Mesenteric fat pad (tissue), 1 donor: ENCODE measurements at regions not wholly inside any gene's neighbourhood (a gene's known extent, or its start where the extent isn't known, plus 50 kb on each side); places are given as distances from the start of the nearest gene placed in this dataset.

Experiments used
- DNase-seq: peaks from one replicate; pipeline ENCODE4 v3.0.0-alpha.2; 2020; ENCODE audit warnings: low spot score
- donor health status: DM: yes; HTN: yes; CAD: no.

- DNase-seq = no peak
Observed at GRCh38 chr16:80084163-80084562, 456.6 kb upstream of the DYNLRB2 start.

DNA sequence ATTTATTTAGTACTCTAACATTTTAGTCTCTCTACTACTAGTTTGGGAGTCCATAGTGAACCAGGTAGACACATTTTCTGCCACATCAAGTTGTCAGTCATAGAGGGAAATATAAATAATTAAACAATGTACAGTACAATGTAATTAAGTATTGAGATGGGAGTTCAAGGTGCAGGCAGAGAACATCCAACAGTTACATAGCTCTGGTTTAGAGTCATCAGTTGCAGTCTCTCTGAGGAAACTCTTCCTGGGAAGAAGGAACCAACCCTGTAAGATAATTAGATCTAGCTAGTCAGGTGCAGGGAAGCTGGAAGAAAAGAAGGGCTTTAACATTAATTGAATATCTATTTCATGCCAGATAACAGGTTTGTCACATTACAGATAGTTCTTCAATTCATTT, 457.9 kb upstream of the DYNLRB2 start:
- DNase-seq = no peak

DNA sequence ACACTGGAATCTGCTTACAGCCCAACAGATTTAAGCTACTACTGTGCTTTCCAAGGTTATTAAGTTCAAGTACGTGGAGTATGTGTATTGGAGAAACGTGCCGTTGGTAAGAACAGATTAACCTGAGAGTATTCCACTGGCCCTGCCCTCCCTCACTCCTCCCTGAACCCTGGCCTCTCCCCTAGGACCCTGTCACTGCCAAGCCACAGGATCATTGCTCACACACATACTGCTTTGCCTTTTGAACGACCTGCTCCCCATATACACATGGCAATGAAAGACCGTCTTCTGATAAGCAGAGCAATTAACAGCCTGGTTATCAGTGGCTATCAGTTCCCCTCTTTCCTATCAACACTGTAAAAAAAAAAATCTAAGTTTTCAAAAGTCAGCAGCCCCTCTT, 458.9 kb upstream of the DYNLRB2 start:
- no peak for DNase-seq

- no peak for DNase-seq
Observed at GRCh38 chr16:80080287-80080851, 460.4 kb upstream of the DYNLRB2 start.

- no peak for DNase-seq
Observed at GRCh38 chr16:80079072-80079471, 461.7 kb upstream of the DYNLRB2 start.

GRCh38 chr16:80077696-80078095, 463.1 kb upstream of the DYNLRB2 start:
- no peak for DNase-seq

- no peak for DNase-seq
Observed at GRCh38 chr16:80074329-80074728, 466.5 kb upstream of the DYNLRB2 start.

GRCh38 chr16:80071964-80072456, 468.8 kb upstream of the DYNLRB2 start:
- DNase-seq = no peak

DNA sequence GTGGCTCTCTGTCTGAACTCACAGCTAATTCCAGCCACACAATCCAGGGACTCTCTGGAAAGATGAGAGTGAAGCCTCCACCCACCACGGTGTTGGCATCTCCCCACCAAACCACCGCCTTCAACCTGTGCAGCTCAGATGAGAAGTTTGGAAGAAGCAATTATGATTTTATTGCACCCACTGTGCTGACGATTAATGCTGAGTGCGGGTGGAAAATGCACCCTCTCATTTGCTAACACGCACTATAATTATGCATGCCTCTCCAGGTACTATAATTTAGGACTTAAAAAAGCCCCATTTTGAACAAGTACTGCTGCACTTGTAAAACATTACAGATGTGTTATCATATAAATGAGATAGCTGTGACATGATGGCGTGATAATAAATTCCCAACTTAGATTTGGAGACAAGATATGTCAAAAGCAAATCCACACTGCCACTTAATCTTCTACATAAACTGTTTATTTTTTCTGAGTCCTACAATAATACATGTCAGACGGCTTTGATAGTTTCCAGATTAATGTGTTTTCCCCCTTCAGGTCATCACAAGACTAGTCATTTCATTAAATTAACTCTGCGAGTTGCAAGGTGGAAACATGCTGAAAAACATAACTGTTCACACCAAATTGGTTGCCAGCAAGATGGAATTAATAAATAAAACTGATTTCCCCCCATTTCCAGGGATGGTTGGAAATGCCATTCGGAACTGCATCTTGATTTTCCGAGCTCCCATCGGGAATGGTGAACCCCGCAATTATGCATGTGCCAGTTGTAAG, 466.5 kb upstream of the MAF start:
- no peak for DNase-seq

- DNase-seq = no peak
Observed at GRCh38 chr16:80065541-80065940, 465.0 kb upstream of the MAF start.

DNA sequence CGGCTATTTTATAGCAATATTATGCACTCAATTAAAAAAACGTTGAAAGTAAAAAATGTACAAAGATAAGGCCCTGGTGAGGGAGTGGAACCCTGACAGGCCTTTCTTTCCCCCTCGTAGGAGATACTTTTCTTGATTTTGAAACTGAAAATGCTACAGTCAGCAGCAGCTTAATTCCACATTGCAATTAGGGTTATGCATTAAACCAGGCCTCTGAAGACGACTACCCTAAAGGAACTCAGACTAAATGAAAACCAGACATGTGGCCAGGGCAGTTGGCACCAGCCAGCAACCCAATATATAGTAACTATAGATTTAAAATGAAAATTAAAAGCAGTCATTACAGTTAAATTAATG, 463.2 kb upstream of the MAF start:
- DNase-seq = no peak

DNA sequence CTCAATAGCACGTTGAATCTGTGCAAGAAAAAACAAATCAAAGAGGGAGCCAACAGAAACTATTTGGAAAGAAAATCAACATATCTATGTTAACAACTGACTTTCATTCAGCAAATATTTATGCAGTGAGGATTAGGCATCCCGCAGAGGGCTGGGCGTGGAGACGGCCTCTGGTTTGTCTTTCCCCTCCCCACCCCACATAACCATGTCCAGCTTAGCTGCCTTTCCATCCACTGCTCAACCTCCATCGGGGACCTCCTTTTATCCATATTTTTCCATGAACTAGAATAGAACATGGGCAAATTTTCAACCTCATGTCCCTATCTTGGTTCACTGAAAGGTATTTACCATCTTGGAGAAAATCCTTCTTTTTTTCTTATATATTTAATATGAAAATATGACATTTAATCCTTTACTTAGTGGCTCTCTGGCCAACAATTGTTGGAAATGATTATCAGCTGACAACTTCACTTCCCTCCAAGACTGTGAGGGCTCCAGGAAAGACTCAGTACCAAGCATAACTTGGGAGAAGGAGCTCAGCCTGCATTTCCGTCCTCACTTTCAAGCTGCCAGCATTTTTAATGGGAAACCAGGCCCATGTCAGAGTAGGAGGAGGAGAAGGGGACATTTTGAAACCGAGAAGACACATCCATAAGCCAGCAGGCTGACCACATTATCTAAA, 462.6 kb upstream of the MAF start:
- no peak for DNase-seq

DNA sequence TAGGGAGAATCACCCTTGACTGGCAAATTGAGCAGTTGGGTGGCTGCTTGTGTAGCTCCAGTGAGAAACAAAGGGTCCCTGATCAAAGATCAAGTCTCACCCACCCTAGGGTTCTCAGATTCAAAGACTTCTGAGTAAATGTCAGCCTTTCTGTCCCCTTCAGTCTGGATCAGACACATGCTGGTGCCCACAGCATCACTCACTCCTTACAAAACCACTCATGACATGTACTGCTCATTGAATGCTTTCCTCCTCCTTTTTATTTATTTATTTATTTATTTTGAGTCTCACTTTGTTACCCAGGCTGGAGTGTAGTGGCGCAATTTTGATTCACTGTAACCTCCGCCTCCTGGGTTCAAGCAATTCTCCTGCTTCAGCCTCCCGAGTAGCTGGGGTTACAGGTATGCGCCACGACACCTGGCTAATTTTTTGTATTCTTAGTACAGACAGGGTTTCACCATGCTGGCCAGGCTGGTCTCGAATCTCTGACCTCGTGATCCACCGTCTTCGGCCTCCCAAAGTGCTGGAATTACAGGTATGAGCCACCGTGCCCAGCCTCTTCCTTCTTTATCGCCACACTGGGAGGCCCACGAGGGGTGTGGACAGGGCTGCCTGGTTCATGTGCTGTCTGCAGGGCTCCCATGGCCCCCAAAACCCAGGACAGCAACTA, 462.0 kb upstream of the MAF start:
- no peak for DNase-seq

DNA sequence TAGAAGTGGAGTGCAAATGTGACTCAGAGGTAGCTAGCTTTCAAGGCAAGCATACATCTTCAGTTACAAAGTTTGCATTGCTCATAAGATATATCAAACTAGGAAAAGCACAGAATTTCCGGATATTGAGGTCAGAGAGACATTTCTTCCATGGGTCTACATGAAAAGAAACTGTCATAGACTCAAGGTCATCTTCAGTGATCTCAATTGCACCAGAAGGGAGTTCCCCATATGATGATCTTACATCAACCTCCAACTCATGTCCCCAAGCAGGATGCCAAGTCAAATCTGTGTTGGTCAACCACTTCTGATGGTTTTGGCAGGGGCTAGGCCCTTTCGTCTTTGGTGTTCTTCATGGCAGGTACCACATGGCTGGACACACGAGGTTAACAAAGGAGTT, 459.9 kb upstream of the MAF start:
- no peak for DNase-seq

DNA sequence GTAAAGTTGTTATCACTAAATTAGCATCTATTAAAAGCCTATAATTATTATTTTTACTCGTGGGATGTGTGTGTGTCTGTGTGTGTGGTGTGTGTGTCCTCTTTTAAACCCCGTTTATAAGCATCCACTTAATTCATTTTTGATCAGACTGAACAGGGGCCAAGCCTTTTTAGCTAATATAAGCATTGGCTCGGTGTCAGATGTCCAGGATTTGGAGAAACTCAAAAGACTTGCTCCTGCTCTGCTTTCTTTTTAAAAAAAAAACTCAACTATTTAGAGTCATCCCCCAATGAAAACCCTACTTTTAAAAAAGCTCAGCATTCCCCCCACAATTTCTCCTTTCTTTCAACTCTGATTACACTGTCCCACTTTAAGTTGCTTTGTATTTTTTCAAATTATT, 459.3 kb upstream of the MAF start:
- no peak for DNase-seq

DNA sequence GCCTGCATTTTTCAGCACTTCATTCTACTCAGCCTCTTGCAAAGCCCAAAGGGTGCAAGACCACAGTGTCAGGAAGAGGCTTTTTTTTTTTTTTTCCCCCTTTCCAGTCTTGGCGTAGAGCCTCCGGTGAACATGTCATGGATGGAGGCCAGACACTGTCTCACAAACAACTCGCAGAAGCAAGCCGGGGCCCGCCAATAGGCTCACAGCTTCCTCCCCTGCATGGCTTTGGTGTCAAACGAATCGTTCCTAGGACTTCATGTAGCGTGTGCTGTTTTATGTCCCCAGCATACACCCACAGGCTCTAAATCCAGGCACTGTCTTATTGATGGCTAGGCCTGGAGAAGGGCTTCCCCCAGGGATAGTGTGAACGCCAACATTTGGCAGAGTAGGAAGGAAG, 457.7 kb upstream of the MAF start:
- no peak for DNase-seq

DNA sequence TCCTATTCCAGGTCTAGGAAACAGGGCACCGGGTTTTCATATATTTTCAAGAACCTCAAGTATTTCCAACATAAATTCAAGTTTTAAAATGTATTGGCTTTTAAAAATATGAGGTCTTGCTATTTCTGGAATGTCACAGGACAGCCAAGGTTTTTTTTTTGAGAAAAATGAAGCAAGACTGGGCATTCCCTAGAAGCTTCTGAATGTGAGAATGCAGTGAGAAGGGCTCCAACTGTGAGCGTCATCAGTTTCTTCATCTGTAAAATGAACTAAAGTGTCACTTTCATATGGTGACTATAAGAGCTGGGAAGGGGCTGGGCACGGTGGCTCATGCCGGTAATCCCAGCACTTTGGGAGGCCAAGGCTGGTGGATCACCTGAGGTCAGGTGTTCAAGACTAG, 455.8 kb upstream of the MAF start:
- no peak for DNase-seq

- DNase-seq = no peak
Observed at GRCh38 chr16:80055831-80056230, 455.3 kb upstream of the MAF start.

DNA sequence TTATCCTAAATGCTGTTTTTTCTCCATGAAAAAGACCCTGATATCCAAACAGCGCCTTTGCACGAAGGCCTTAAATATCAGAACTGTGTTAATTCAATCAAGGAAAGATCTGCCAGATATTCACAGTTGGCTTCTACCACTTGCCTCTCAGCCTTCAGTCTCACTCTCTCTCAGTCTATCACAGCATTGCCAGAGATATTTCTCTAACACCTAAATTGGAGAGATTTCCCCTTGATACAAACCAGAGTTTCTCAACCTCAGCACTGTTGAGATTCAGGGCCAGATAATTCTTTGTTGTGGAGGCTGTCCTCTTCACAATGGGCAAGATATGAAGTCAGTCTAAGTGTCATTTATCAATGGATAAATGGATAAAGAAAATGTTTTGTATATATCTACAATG, 454.1 kb upstream of the MAF start:
- no peak for DNase-seq

DNA sequence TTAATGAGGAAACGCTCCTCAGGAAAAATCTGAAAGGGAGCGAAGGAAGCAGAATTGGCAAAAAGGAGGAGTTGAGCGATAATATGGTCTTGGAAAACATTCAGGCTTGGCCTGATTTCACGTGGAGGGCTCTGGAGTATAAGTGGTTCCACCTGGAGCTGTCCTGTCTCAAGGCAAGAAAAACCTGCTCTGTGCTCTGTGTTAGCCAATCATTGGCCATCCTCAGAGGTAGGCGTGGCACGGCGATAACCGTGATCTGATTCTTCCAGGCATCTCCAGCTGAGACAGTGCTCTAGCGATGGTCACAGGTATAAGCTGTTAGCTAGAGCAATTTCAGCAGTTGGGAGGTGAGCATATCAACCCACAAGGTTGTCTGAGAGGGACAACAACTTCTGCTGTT, 450.5 kb upstream of the MAF start:
- no peak for DNase-seq

DNA sequence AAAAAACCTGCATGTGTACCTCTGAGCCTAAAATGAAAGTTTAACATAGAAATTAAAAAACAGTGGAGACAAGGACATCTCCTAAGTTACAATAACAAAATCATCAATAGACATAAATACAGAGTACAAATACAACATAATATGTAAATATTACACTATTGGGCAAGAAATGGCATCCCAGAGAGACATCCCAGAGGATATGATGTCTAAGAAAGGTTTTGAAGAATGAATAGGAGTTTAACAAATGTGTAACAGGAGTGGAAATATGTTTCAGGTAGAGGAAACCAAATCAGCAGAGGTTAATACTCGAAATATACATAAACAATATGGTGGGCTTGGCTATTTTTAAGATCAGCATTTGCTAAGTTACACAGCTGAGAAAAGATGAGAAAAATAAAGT, 447.7 kb upstream of the MAF start:
- no peak for DNase-seq

DNA sequence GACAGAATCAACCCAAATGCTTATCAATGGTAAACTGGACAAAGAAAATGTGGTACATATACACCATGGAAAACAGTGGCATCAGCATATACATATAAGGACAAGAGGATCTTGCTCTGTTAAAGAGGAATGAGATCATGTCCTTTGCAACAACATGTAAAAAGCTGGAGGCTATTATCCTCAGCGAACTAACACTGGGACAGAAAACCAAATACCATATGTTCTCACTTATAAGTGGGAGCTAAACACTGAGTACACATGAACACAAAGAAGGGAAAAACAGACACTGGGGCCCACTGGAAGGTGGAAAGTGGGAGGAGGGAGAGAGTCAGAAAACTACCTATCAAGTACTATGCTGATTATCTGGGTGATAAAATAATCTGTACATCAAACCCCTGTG, 447.3 kb upstream of the MAF start:
- no peak for DNase-seq
